ENCODE measurements at regions not wholly inside any gene's neighbourhood (a gene's known extent, or its start where the extent isn't known, plus 50 kb on each side); places are given as distances from the start of the nearest gene placed in this dataset.

GRCh38 chr10:111824128-111824527 lies 359.4 kb downstream of the GPAM start:
- TF ChIP-seq CTCF (IDR thresholded peaks at IDR 0.05; ENCODE audit: extremely low read depth, missing control alignments), result no peak
- DNase-seq (ENCODE audit: low spot score), result no peak

GRCh38 chr10:111830359-111830758 lies 353.2 kb downstream of the GPAM start:
- no peak for DNase-seq (ENCODE audit: low spot score)
- no peak for TF ChIP-seq CTCF (IDR thresholded peaks at IDR 0.05; ENCODE audit: extremely low read depth, missing control alignments)

- DNase-seq (ENCODE audit: low spot score), result no peak
- no peak for TF ChIP-seq CTCF (IDR thresholded peaks at IDR 0.05; ENCODE audit: extremely low read depth, missing control alignments)
Observed at GRCh38 chr10:111831058-111831457, 352.5 kb downstream of the GPAM start.

- no peak for TF ChIP-seq CTCF (IDR thresholded peaks at IDR 0.05; ENCODE audit: extremely low read depth, missing control alignments)
- no peak for DNase-seq (ENCODE audit: low spot score)
Observed at GRCh38 chr10:111833251-111833650, 350.3 kb downstream of the GPAM start.

- DNase-seq (ENCODE audit: low spot score), result no peak
- TF ChIP-seq CTCF (IDR thresholded peaks at IDR 0.05; ENCODE audit: extremely low read depth, missing control alignments), result no peak
Observed at GRCh38 chr10:111835574-111835973, 348.0 kb downstream of the GPAM start.

GRCh38 chr10:111836064-111836463 lies 347.5 kb downstream of the GPAM start:
- TF ChIP-seq CTCF (IDR thresholded peaks at IDR 0.05; ENCODE audit: extremely low read depth, missing control alignments), result no peak
- DNase-seq (ENCODE audit: low spot score), result no peak

- no peak for TF ChIP-seq CTCF (IDR thresholded peaks at IDR 0.05; ENCODE audit: extremely low read depth, missing control alignments)
- no peak for DNase-seq (ENCODE audit: low spot score)
Observed at GRCh38 chr10:111836571-111836970, 347.0 kb downstream of the GPAM start.

Measured in GM20000 (cell line).